ENCODE measurements at regions not wholly inside any gene's neighbourhood (a gene's known extent, or its start where the extent isn't known, plus 50 kb on each side); places are given as distances from the start of the nearest gene placed in this dataset.

GRCh38 chr7:41201021-41201420, 501.9 kb downstream of the INHBA start:
- Histone ChIP-seq H3K4me3 (ENCODE audit: control extremely low read depth in 1 of 5, extremely low read depth in 1 of 5, insufficient read depth in 1 of 5, low read depth in 2 of 5, low read length in 4 of 5) (no peak overlapping the region), H3K27me3 (replicated peaks in 1 of 4; ENCODE audit: control extremely low read depth in 1 of 4, control insufficient read depth in 3 of 4, insufficient read depth in 4 of 4, low read length in 3 of 4) (no peaks in the 10 kb centered on the region), H3K36me3 (replicated peaks in 1 of 2; ENCODE audit: control extremely low read depth in 1 of 2, control insufficient read depth in 1 of 2, extremely low read depth in 1 of 2, insufficient read depth in 2 of 2, low read length in 1 of 2) (no peaks in the 10 kb centered on the region), H3K9me3 (ENCODE audit: control extremely low read depth in 1 of 3, control insufficient read depth in 2 of 3, insufficient read depth in 1 of 3, low read length in 2 of 3) (no peaks in the 10 kb centered on the region), H4K20me1 (ENCODE audit: control insufficient read depth, insufficient read depth, low read length, poor library complexity, severe bottlenecking) (no peaks in the 10 kb centered on the region), H3K9ac (ENCODE audit: low read length) (no peak overlapping the region), H3K4me2 (replicated peaks; ENCODE audit: low read depth, low read length, poor library complexity, severe bottlenecking) (no peak overlapping the region), H2AFZ (ENCODE audit: insufficient read depth, low read depth, low read length, poor library complexity, severe bottlenecking) (no peak overlapping the region), H3K27ac (ENCODE audit: low read length in 2 of 2) (no peak overlapping the region), H3K79me2 (ENCODE audit: control insufficient read depth, insufficient read depth, low read length) (no peaks in the 10 kb centered on the region), H3K4me1 (ENCODE audit: control insufficient read depth in 2 of 2, insufficient read depth in 2 of 2, low read length in 2 of 2) (no peaks in the 10 kb centered on the region)
- POLR2A ChIA-PET = no interaction called here
- no peak for DNase-seq
- Mint-ChIP-seq H3K27me3 (no peaks in the 10 kb centered on the region), H3K4me1 (peaks cover 2% of the 10 kb centered on the region), H3K27ac (no peak overlapping the region), H3K9me3 (ENCODE audit: insufficient read depth) (no peaks in the 10 kb centered on the region), H3K4me3 (no peak overlapping the region)
- TF ChIP-seq CTCF (IDR thresholded peaks at IDR 0.05) (no peak), EZH2 (IDR thresholded peaks at IDR 0.05; ENCODE audit: borderline replicate concordance, insufficient read depth, low read depth, low read length, poor library complexity, severe bottlenecking) (no peak)
- WGBS (ENCODE audit: insufficient coverage) = 93% methylated on average over 3 of the region's 3 CpGs
- ATAC-seq (ENCODE audit: low read depth) = no peak
- intact Hi-C loops (cut with micrococcal nuclease) = no loop called here
- CTCF ChIA-PET = no interaction called here

GRCh38 chr7:41199136-41199535, 503.8 kb downstream of the INHBA start:
- no peak for DNase-seq
- no peak overlapping the region for H3K27ac ChIP-seq (ENCODE audit: low read length in 2 of 2)
- no peak overlapping the region for H3K27ac Mint-ChIP-seq
- ATAC-seq (ENCODE audit: low read depth) = no peak
- no peak overlapping the region for H3K9ac ChIP-seq (ENCODE audit: low read length)
- H3K4me1 ChIP-seq (ENCODE audit: control insufficient read depth in 2 of 2, insufficient read depth in 2 of 2, low read length in 2 of 2) = no peaks in the 10 kb centered on the region
- H3K27me3 Mint-ChIP-seq = no peaks in the 10 kb centered on the region
- intact Hi-C loops (cut with micrococcal nuclease) = no loop called here
- no peak overlapping the region for H2AFZ ChIP-seq (ENCODE audit: insufficient read depth, low read depth, low read length, poor library complexity, severe bottlenecking)
- H4K20me1 ChIP-seq (ENCODE audit: control insufficient read depth, insufficient read depth, low read length, poor library complexity, severe bottlenecking) = no peaks in the 10 kb centered on the region
- TF ChIP-seq CTCF (IDR thresholded peaks at IDR 0.05) (no peak), EZH2 (IDR thresholded peaks at IDR 0.05; ENCODE audit: borderline replicate concordance, insufficient read depth, low read depth, low read length, poor library complexity, severe bottlenecking) (no peak)
- H3K4me3 ChIP-seq (ENCODE audit: control extremely low read depth in 1 of 5, extremely low read depth in 1 of 5, insufficient read depth in 1 of 5, low read depth in 2 of 5, low read length in 4 of 5) = no peak overlapping the region
- no peaks in the 10 kb centered on the region for H3K27me3 ChIP-seq (replicated peaks in 1 of 4; ENCODE audit: control extremely low read depth in 1 of 4, control insufficient read depth in 3 of 4, insufficient read depth in 4 of 4, low read length in 3 of 4)
- H3K79me2 ChIP-seq (ENCODE audit: control insufficient read depth, insufficient read depth, low read length) = no peaks in the 10 kb centered on the region
- H3K4me3 Mint-ChIP-seq = no peak overlapping the region
- no CpG with 5 or more reads among the region's 3 CpGs for WGBS (ENCODE audit: insufficient coverage)
- ChIA-PET CTCF (no interaction called here), POLR2A (no interaction called here)
- H3K36me3 ChIP-seq (replicated peaks in 1 of 2; ENCODE audit: control extremely low read depth in 1 of 2, control insufficient read depth in 1 of 2, extremely low read depth in 1 of 2, insufficient read depth in 2 of 2, low read length in 1 of 2) = no peaks in the 10 kb centered on the region
- no peaks in the 10 kb centered on the region for H3K9me3 Mint-ChIP-seq (ENCODE audit: insufficient read depth)
- no peak overlapping the region for H3K4me2 ChIP-seq (replicated peaks; ENCODE audit: low read depth, low read length, poor library complexity, severe bottlenecking)
- no peaks in the 10 kb centered on the region for H3K4me1 Mint-ChIP-seq
- no peaks in the 10 kb centered on the region for H3K9me3 ChIP-seq (ENCODE audit: control extremely low read depth in 1 of 3, control insufficient read depth in 2 of 3, insufficient read depth in 1 of 3, low read length in 2 of 3)
